Stomach (tissue), 8 donors: ENCODE measurements at regions not wholly inside any gene's neighbourhood (a gene's known extent, or its start where the extent isn't known, plus 50 kb on each side); places are given as distances from the start of the nearest gene placed in this dataset.

Source experiments
- DNase-seq, 2 donors: peaks; one replicate each; pipeline versions ENCODE4 v3.0.0 to v3.0.0-alpha.2; 2013 to 2019
- H3K27ac ChIP-seq, 5 donors: fragments of 200-600 bp in 4 of 5; sonication (generic) in 4 of 5; one replicate each; pipeline ENCODE4 v1.5.1; 2013 to 2019; ENCODE audit warnings: mild to moderate bottlenecking in 1 of 5, moderate library complexity in 1 of 5
- H3K27me3 ChIP-seq, 3 donors: fragments of 200-600 bp; sonication (generic); one replicate each; pipeline ENCODE4 v1.5.1; 2017 to 2019; ENCODE audit warnings: mixed run types in 1 of 3
- H3K36me3 ChIP-seq, 4 donors: fragments of 200-600 bp; sonication (generic); 1 replicate in 3 of 4; 2 replicates in 1 of 4; pipeline ENCODE4 v1.5.1; 2016 to 2019
- H3K4me1 ChIP-seq, 4 donors: fragments of 200-600 bp; sonication (generic); one replicate each; pipeline ENCODE4 v1.5.1; 2016 to 2019
- H3K4me3 ChIP-seq, 4 donors: fragments of 200-600 bp; sonication (generic) in 3 of 4; one replicate each; pipeline ENCODE4 v1.5.1; 2016 to 2019; ENCODE audit warnings: mild to moderate bottlenecking in 1 of 4
- H3K9me3 ChIP-seq, 4 donors: fragments of 200-600 bp; sonication (generic); one replicate each; pipeline ENCODE4 v1.5.1; 2016 to 2019
- EP300 ChIP-seq: sonication (generic); formaldehyde crosslinking; IDR thresholded peaks from one replicate; pipeline ENCODE4 v1.6.1; 2017; ENCODE audit warnings: antibody characterized with exemption
- POLR2A ChIP-seq, 4 donors: fragments of 450-650 bp; IDR thresholded peaks; one replicate each; pipeline ENCODE4 v1.6.1; 2016; ENCODE audit warnings: antibody characterized with exemption in 4 of 4, control low read depth in 2 of 4, mild to moderate bottlenecking in 1 of 4, moderate library complexity in 1 of 4
- POLR2AphosphoS5 ChIP-seq, 3 donors: sonication (generic); formaldehyde crosslinking; IDR thresholded peaks; one replicate each; pipeline ENCODE4 v1.6.1; 2016; ENCODE audit warnings: antibody characterized with exemption in 3 of 3
- WGBS, 5 donors: extraction: QIAGEN DNeasy Blood & Tissue Kit in 3 of 5; methylation state at CpG; one replicate each; pipeline versions ENCODE4 v1.1.5 to v1.1.7; 2013 to 2018; 5-methylcytosine and 5-hydroxymethylcytosine counted together
- intact Hi-C: fragments of 100-400 bp; cut with DNase I; formaldehyde crosslinking; loops from one replicate; pipeline ENCODE4 v1.15.1; 2023; ENCODE audit warnings: low total_unique reads
- TF ChIP-seq, protein P1 (sequence below), 7 experiments: fragments of 450-650 bp in 4 of 7; fragments of 200-600 bp in 3 of 7; sonication (generic) in 3 of 7; IDR thresholded peaks; one replicate each; pipeline ENCODE4 v1.5.1; 2016 to 2019; ENCODE audit warnings: antibody characterized with exemption in 7 of 7, control low read depth in 2 of 7, mild to moderate bottlenecking in 1 of 7
- donor health status: healthy with polysubstance abuse.
- donor health status: Bipolar disorder and iron deficiency.
- donor health status: healthy.

DNA sequence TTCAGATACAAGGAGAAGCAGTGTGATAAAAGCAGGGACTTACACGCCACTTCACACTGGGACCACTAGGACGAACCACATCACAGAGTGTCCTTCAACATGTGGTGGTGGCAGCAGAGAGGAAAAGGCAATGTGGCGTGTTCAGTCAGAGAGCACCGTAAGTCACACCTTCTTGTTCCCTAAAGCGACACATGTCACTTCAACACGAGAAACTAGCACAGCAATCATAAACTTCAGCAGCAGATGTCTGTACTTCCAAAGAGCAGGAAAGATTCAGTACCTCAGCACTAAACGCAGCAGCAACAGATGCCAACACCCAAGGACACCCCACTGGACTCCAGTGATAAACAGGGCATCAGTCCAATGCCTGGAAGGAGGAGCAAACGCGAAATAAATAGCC, 96.7 kb downstream of the AREG start:
- no peak for DNase-seq
- no peak overlapping the region for H3K4me3 ChIP-seq
- intact Hi-C loops: no loop called here
- H3K9me3 ChIP-seq: no peaks in the 10 kb centered on the region
- TF ChIP-seq EP300 (no peak), POLR2AphosphoS5 (IDR thresholded peaks at IDR 0.05) (no peak), POLR2A (IDR thresholded peaks at IDR 0.05) (no peak)
- TF ChIP-seq, protein P1, sequence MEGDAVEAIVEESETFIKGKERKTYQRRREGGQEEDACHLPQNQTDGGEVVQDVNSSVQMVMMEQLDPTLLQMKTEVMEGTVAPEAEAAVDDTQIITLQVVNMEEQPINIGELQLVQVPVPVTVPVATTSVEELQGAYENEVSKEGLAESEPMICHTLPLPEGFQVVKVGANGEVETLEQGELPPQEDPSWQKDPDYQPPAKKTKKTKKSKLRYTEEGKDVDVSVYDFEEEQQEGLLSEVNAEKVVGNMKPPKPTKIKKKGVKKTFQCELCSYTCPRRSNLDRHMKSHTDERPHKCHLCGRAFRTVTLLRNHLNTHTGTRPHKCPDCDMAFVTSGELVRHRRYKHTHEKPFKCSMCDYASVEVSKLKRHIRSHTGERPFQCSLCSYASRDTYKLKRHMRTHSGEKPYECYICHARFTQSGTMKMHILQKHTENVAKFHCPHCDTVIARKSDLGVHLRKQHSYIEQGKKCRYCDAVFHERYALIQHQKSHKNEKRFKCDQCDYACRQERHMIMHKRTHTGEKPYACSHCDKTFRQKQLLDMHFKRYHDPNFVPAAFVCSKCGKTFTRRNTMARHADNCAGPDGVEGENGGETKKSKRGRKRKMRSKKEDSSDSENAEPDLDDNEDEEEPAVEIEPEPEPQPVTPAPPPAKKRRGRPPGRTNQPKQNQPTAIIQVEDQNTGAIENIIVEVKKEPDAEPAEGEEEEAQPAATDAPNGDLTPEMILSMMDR (IDR thresholded peaks at IDR 0.05): no peak
- no peaks in the 10 kb centered on the region for H3K27me3 ChIP-seq
- peaks cover 0 to 32% (median 13%) of the 10 kb centered on the region in 4 donors for H3K4me1 ChIP-seq
- H3K36me3 ChIP-seq: no peaks in the 10 kb centered on the region
- H3K27ac ChIP-seq: no peak overlapping the region
- 70 to 88% (median 81%) methylated on average over 9 of the region's 9 CpGs for WGBS, 5 donors

DNA sequence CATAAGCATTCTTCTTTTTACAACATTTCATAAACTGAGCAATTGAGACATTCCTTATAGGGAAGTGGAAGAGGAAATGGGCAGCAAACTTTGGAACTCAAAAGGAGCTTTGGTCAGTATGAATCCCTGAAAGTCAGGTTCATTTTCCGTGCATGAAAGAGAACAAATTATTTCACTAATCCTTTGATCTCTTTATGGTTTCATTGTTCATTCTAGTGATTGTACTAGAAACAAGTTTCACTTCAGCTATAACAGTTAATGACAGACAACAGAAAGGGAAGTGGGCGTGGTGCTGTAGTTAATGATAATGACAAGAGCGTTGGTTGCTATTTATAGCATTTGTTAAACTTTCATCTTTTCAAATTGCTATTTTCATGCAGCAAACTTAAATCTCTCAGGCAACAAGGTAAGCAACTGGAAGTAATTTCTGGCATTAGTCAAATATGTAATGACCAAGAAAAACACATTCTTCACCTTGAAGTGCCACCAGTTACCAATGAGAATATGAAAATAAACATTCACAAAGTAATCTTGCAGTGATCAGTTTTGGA, 98.4 kb downstream of the AREG start:
- Histone ChIP-seq H3K36me3 (no peaks in the 10 kb centered on the region), H3K4me3 (no peak overlapping the region), H3K4me1 (peaks cover 0 to 32% (median 13%) of the 10 kb centered on the region in 4 donors), H3K9me3 (no peaks in the 10 kb centered on the region), H3K27me3 (no peaks in the 10 kb centered on the region), H3K27ac (no peak overlapping the region)
- intact Hi-C loops: no loop called here
- 13 to 27% (median 21%) methylated on average over 3 of the region's 3 CpGs for WGBS, 5 donors
- TF ChIP-seq, protein P1 (IDR thresholded peaks at IDR 0.05): no peak
- TF ChIP-seq EP300 (no peak), POLR2AphosphoS5 (IDR thresholded peaks at IDR 0.05) (no peak), POLR2A (IDR thresholded peaks at IDR 0.05) (no peak)
- peak in 1 of 2 donors; percentile 43 for DNase-seq

DNA sequence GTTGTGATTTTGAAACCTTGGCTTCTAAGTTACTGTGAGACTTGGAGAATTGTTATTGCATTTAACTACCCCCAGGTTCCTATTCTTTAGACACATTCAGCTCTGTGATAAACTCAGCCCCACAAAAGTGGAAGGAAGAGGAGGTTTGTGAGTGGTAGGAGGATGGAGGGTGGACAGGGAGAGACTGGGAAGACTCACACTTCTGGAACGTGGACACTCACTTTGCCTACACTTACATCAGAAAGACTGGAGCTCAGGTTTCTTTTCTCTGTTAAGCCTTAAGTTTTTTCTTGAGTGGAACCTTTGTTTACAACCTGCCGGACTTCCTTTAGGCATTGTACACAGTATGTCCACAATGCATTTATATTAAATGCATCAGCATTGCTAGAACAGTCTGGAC, 99.0 kb downstream of the AREG start:
- Histone ChIP-seq H3K27me3 (no peaks in the 10 kb centered on the region), H3K27ac (no peak overlapping the region), H3K4me3 (no peak overlapping the region), H3K36me3 (no peaks in the 10 kb centered on the region), H3K4me1 (peaks cover 0 to 32% (median 13%) of the 10 kb centered on the region in 4 donors), H3K9me3 (no peaks in the 10 kb centered on the region)
- no peak for TF ChIP-seq EP300
- no peak for TF ChIP-seq POLR2A (IDR thresholded peaks at IDR 0.05)
- no peak for TF ChIP-seq POLR2AphosphoS5 (IDR thresholded peaks at IDR 0.05)
- TF ChIP-seq, protein P1 (IDR thresholded peaks at IDR 0.05): no peak
- 40 to 63% (median 57%) methylated on average over 2 of the region's 2 CpGs for WGBS, 5 donors
- intact Hi-C loops: no loop called here
- DNase-seq: no peak

DNA sequence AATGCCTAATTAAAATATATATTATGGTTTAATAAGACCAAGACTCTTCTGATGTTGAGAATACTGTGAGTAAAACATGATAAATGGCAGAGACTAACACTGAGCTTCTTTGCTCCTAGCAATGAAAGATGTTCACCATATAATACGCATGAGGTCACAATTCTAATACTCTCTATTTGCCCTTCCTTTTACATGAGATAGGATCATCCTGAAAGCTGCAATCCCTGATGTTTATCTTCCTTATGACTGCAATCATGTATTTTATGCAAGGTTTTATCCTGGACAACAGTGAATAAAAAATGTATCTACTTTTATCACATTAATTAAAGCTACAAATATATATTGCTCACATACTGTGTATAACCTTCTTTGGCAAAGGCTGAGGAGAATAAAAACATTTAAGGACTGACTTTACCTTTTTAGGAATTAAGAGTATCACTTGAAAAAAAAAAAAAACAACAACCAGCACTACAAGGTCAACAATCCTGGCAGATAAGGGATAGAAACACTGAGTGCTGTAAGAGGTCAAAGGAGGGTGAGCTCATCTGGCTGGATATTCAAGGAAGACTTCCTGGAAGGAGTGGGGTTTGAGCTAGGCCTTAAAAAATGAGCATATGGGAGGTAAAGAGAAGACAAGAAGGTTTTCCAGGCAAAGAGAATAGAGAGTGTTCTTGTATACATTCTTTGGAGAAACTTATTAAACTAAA, 99.9 kb downstream of the AREG start:
- WGBS, 5 donors: 88 to 100% (median 89%) methylated on average over 1 of the region's 1 CpG
- Histone ChIP-seq H3K4me1 (peaks cover 0 to 26% (median 13%) of the 10 kb centered on the region in 4 donors), H3K27ac (no peak overlapping the region), H3K36me3 (no peaks in the 10 kb centered on the region), H3K4me3 (no peak overlapping the region), H3K9me3 (no peaks in the 10 kb centered on the region), H3K27me3 (no peaks in the 10 kb centered on the region)
- intact Hi-C loops: no loop called here
- DNase-seq: no peak
- TF ChIP-seq, protein P1 (IDR thresholded peaks at IDR 0.05): no peak
- TF ChIP-seq POLR2AphosphoS5 (IDR thresholded peaks at IDR 0.05) (no peak), POLR2A (IDR thresholded peaks at IDR 0.05) (no peak), EP300 (no peak)
